ENCODE measurements at regions not wholly inside any gene's neighbourhood (a gene's known extent, or its start where the extent isn't known, plus 50 kb on each side); places are given as distances from the start of the nearest gene placed in this dataset.

- no peaks in the 10 kb centered on the region for H3K27me3 ChIP-seq (ENCODE audit: insufficient read depth, low read depth)
- no peaks in the 10 kb centered on the region for H3K4me1 ChIP-seq (replicated peaks; ENCODE audit: insufficient read depth)
- no peak overlapping the region for H3K4me3 ChIP-seq
- no peaks in the 10 kb centered on the region for H3K36me3 ChIP-seq (ENCODE audit: low read depth)
- H4K20me1 ChIP-seq (ENCODE audit: insufficient read depth), result no peaks in the 10 kb centered on the region
- no peaks in the 10 kb centered on the region for H3K9me2 ChIP-seq (ENCODE audit: insufficient read depth)
- no peak overlapping the region for H2AFZ ChIP-seq
- H3K79me2 ChIP-seq (ENCODE audit: low read depth), result no peaks in the 10 kb centered on the region
- intact Hi-C loops (cut with micrococcal nuclease; ENCODE audit: unreplicated experiment), result no loop called here
- H3K27ac ChIP-seq, result no peak overlapping the region
- no peaks in the 10 kb centered on the region for H3K9me3 ChIP-seq (ENCODE audit: insufficient read depth, low read depth)
- no peak for DNase-seq
- H3F3A ChIP-seq (ENCODE audit: insufficient read depth, low read depth), result no peaks in the 10 kb centered on the region
- no TSS peak for BruUV-seq (replicated peaks)
- CTCF ChIA-PET, result no interaction called here
- H3K4me2 ChIP-seq, result no peak overlapping the region
- TF ChIP-seq CTCF (conservative IDR thresholded peaks at IDR 0.05) (no peak), EZH2 (IDR thresholded peaks at IDR 0.05; ENCODE audit: low read depth) (no peak)
- POLR2A ChIA-PET (ENCODE audit: unreplicated experiment), result no interaction called here
Observed at GRCh38 chr7:125375942-125376341, 446.3 kb upstream of the POT1 start.

- no peaks in the 10 kb centered on the region for H3F3A ChIP-seq (ENCODE audit: insufficient read depth, low read depth)
- no peak overlapping the region for H3K27ac ChIP-seq
- H3K27me3 ChIP-seq (ENCODE audit: insufficient read depth, low read depth), result no peaks in the 10 kb centered on the region
- intact Hi-C loops (cut with micrococcal nuclease; ENCODE audit: unreplicated experiment), result no loop called here
- ChIA-PET CTCF (no interaction called here), POLR2A (ENCODE audit: unreplicated experiment) (no interaction called here)
- H3K4me3 ChIP-seq, result no peak overlapping the region
- H3K4me1 ChIP-seq (replicated peaks; ENCODE audit: insufficient read depth), result no peaks in the 10 kb centered on the region
- no peak for DNase-seq
- no peaks in the 10 kb centered on the region for H3K9me2 ChIP-seq (ENCODE audit: insufficient read depth)
- no peak overlapping the region for H2AFZ ChIP-seq
- BruUV-seq (replicated peaks), result no TSS peak
- no peaks in the 10 kb centered on the region for H3K36me3 ChIP-seq (ENCODE audit: low read depth)
- H3K9me3 ChIP-seq (ENCODE audit: insufficient read depth, low read depth), result no peaks in the 10 kb centered on the region
- no peaks in the 10 kb centered on the region for H3K79me2 ChIP-seq (ENCODE audit: low read depth)
- TF ChIP-seq EZH2 (IDR thresholded peaks at IDR 0.05; ENCODE audit: low read depth), result no peak
- no peak for TF ChIP-seq CTCF (conservative IDR thresholded peaks at IDR 0.05)
- no peaks in the 10 kb centered on the region for H4K20me1 ChIP-seq (ENCODE audit: insufficient read depth)
- no peak overlapping the region for H3K4me2 ChIP-seq
Observed at GRCh38 chr7:125370502-125370901, 440.9 kb upstream of the POT1 start.

GRCh38 chr7:125363873-125364272 lies 434.2 kb upstream of the POT1 start:
- Histone ChIP-seq H3F3A (ENCODE audit: insufficient read depth, low read depth) (no peaks in the 10 kb centered on the region), H3K4me3 (no peak overlapping the region), H3K9me3 (ENCODE audit: insufficient read depth, low read depth) (no peaks in the 10 kb centered on the region; the same call in 1 of the 2 replicates), H2AFZ (no peak overlapping the region), H3K27me3 (ENCODE audit: insufficient read depth, low read depth) (no peaks in the 10 kb centered on the region), H4K20me1 (ENCODE audit: insufficient read depth) (no peaks in the 10 kb centered on the region), H3K4me2 (no peak overlapping the region), H3K4me1 (replicated peaks; ENCODE audit: insufficient read depth) (no peaks in the 10 kb centered on the region), H3K27ac (no peak overlapping the region), H3K36me3 (ENCODE audit: low read depth) (no peaks in the 10 kb centered on the region), H3K79me2 (ENCODE audit: low read depth) (no peaks in the 10 kb centered on the region), H3K9me2 (ENCODE audit: insufficient read depth) (no peaks in the 10 kb centered on the region)
- intact Hi-C loops (cut with micrococcal nuclease; ENCODE audit: unreplicated experiment), result no loop called here
- no TSS peak for BruUV-seq (replicated peaks)
- TF ChIP-seq EZH2 (IDR thresholded peaks at IDR 0.05; ENCODE audit: low read depth) (no peak), CTCF (conservative IDR thresholded peaks at IDR 0.05) (no peak)
- no peak for DNase-seq
- CTCF ChIA-PET, result no interaction called here
- POLR2A ChIA-PET (ENCODE audit: unreplicated experiment), result interaction anchor here (0.6 kb wide), 1 partner anchor 769 kb away, joined by 3 read pairs; no protein-coding TSS in a partner anchor
